H1 (cell line): ENCODE measurements at regions not wholly inside any gene's neighbourhood (a gene's known extent, or its start where the extent isn't known, plus 50 kb on each side); places are given as distances from the start of the nearest gene placed in this dataset.

ENCODE experiments used
- CTCF ChIA-PET: fragments of 300-600 bp; sonication (Branson Sonifier 250); formaldehyde crosslinking; loops from one replicate; lab custom pipeline; 2021; ENCODE audit not compliant: partially characterized antibody; lab: Charles Lee
- POLR2A ChIA-PET: fragments of 300-600 bp; sonication (Branson Sonifier 250); formaldehyde crosslinking; loops from one replicate; lab custom pipeline; 2021; ENCODE audit warnings: inconsistent platforms; ENCODE audit not compliant: partially characterized antibody; lab: Charles Lee
- DNase-seq, 2 experiments: peaks; one replicate each; pipeline versions ENCODE4 v3.0.0 to v3.0.0-alpha.2; 2010 to 2022; ENCODE audit warnings: low spot score in 2 of 2, low read depth in 1 of 2, mixed read lengths in 1 of 2
- FAIRE-seq: peaks from 2 replicates; lab custom pipeline; 2011; peaks lifted over from hg19 to GRCh38; lab: Jason Lieb, UNC
- H2AFZ ChIP-seq: 2 replicates; pipeline ENCODE4 v1.8.1; 2012; ENCODE audit warnings: low read length, inconsistent platforms
- H2AK5ac ChIP-seq: 2 replicates; pipeline ENCODE4 v1.6.1; 2013; ENCODE audit warnings: low read depth, low read length
- H2BK120ac ChIP-seq: replicated peaks from 2 replicates; pipeline ENCODE3; 2013; ENCODE audit warnings: low read depth, low read length, inconsistent platforms
- H2BK12ac ChIP-seq: 2 replicates; pipeline ENCODE4 v1.6.1; 2013; ENCODE audit warnings: low read depth, low read length
- H2BK15ac ChIP-seq: 2 replicates; pipeline ENCODE4 v1.6.1; 2013; ENCODE audit warnings: low read length
- H2BK20ac ChIP-seq: 2 replicates; pipeline ENCODE4 v1.6.1; 2013; ENCODE audit warnings: low read length
- H2BK5ac ChIP-seq: 2 replicates; pipeline ENCODE4 v1.6.1; 2013; ENCODE audit warnings: low read depth, low read length
- H3K14ac ChIP-seq: 2 replicates; pipeline ENCODE4 v1.6.1; 2013; ENCODE audit warnings: inconsistent platforms; ENCODE audit not compliant: insufficient read length
- H3K18ac ChIP-seq: 2 replicates; pipeline ENCODE4 v1.6.1; 2013; ENCODE audit warnings: low read length; ENCODE audit errors: extremely low read depth
- H3K23ac ChIP-seq: 2 replicates; pipeline ENCODE4 v1.6.1; 2013; ENCODE audit warnings: inconsistent platforms; ENCODE audit not compliant: insufficient read length
- H3K23me2 ChIP-seq: 2 replicates; pipeline ENCODE4 v1.6.1; 2013; ENCODE audit warnings: low read depth, low read length
- H3K27ac ChIP-seq: 2 replicates; pipeline ENCODE4 v1.6.1; 2011; ENCODE audit warnings: low read depth, low read length, inconsistent platforms
- H3K27me3 ChIP-seq, 4 experiments: replicated peaks in 1 of 4; 1 replicate in 1 of 4; 2 replicates in 3 of 4; pipeline versions ENCODE4 v1.6.1 to v1.8.1; 2011 to 2013; ENCODE audit warnings: low read length in 3 of 4, mild to moderate bottlenecking in 3 of 4, inconsistent platforms in 2 of 4, mixed read lengths in 2 of 4, moderate library complexity in 1 of 4; ENCODE audit not compliant: control insufficient read depth in 3 of 4, insufficient read depth in 3 of 4; ENCODE audit errors: extremely low read depth in 1 of 4
- H3K36me3 ChIP-seq, 4 experiments: 2 replicates each; pipeline versions ENCODE4 v1.6.1 to v1.8.1; 2011 to 2013; ENCODE audit warnings: mild to moderate bottlenecking in 4 of 4, low read length in 3 of 4, moderate library complexity in 2 of 4, control low read depth in 1 of 4, inconsistent platforms in 1 of 4; ENCODE audit not compliant: insufficient read depth in 4 of 4, control insufficient read depth in 2 of 4
- H3K4ac ChIP-seq: replicated peaks from 2 replicates; pipeline ENCODE3; 2013; ENCODE audit warnings: low read length, low read depth, mixed read lengths, inconsistent platforms; ENCODE audit not compliant: insufficient read length
- H3K4me1 ChIP-seq, 4 experiments: replicated peaks in 1 of 4; 1 replicate in 1 of 4; 2 replicates in 3 of 4; pipeline versions ENCODE4 v1.6.1 to v1.8.1; 2011 to 2013; ENCODE audit warnings: low read length in 3 of 4, inconsistent platforms in 2 of 4, mixed read lengths in 1 of 4; ENCODE audit not compliant: insufficient read depth in 4 of 4, control insufficient read depth in 3 of 4
- H3K4me2 ChIP-seq, 2 experiments: 2 replicates each; pipeline versions ENCODE4 v1.6.1 to v1.8.1; 2011 to 2013; ENCODE audit warnings: low read depth in 2 of 2, low read length in 2 of 2, control low read depth in 1 of 2, inconsistent platforms in 1 of 2, mild to moderate bottlenecking in 1 of 2; ENCODE audit not compliant: insufficient read depth in 1 of 2
- H3K4me3 ChIP-seq, 4 experiments: fragments of 200-600, 300-600 bp in 1 of 4; sonication (generic), shearing (Covaris generic), sonication (Bioruptor Twin) in 1 of 4; 2 replicates each; pipeline versions ENCODE4 v1.5.1 to v1.8.1; 2011 to 2016; ENCODE audit warnings: low read length in 4 of 4, low read depth in 3 of 4, control low read depth in 2 of 4, inconsistent platforms in 2 of 4, mild to moderate bottlenecking in 2 of 4, mixed read lengths in 1 of 4, moderate library complexity in 1 of 4; ENCODE audit not compliant: insufficient read depth in 2 of 4; ENCODE audit errors: extremely low read depth in 1 of 4
- H3K56ac ChIP-seq: replicated peaks from 2 replicates; pipeline ENCODE3; 2013; ENCODE audit warnings: low read depth, mild to moderate bottlenecking, mixed read lengths, low read length, inconsistent platforms; ENCODE audit not compliant: insufficient read length
- H3K79me1 ChIP-seq: 2 replicates; pipeline ENCODE4 v1.6.1; 2013; ENCODE audit warnings: low read depth, low read length, control low read depth
- H3K79me2 ChIP-seq, 2 experiments: 2 replicates each; pipeline versions ENCODE4 v1.6.1 to v1.8.1; 2012 to 2013; ENCODE audit warnings: low read length in 2 of 2, mild to moderate bottlenecking in 2 of 2, inconsistent platforms in 1 of 2; ENCODE audit not compliant: insufficient read depth in 2 of 2, control insufficient read depth in 1 of 2
- H3K9ac ChIP-seq, 4 experiments: replicated peaks in 1 of 4; 1 replicate in 1 of 4; 2 replicates in 3 of 4; pipeline versions ENCODE4 v1.6.1 to v1.8.1; 2011 to 2013; ENCODE audit warnings: low read depth in 3 of 4, low read length in 3 of 4, control low read depth in 2 of 4, mild to moderate bottlenecking in 2 of 4, moderate library complexity in 2 of 4, inconsistent platforms in 1 of 4; ENCODE audit errors: extremely low read depth in 1 of 4
- H3K9me3 ChIP-seq, 2 experiments: 2 replicates each; pipeline versions ENCODE4 v1.6.1 to v1.8.1; 2012 to 2013; ENCODE audit warnings: mild to moderate bottlenecking in 2 of 2, moderate library complexity in 2 of 2, control low read depth in 1 of 2, inconsistent platforms in 1 of 2, low read depth in 1 of 2, low read length in 1 of 2, mixed read lengths in 1 of 2; ENCODE audit not compliant: insufficient read depth in 2 of 2
- H4K20me1 ChIP-seq, 2 experiments: replicated peaks in 1 of 2; 2 replicates each; pipeline versions ENCODE3 to v1.8.1; 2011 to 2013; ENCODE audit warnings: inconsistent platforms in 2 of 2, low read length in 2 of 2, mild to moderate bottlenecking in 1 of 2; ENCODE audit not compliant: insufficient read depth in 2 of 2, control insufficient read depth in 1 of 2
- H4K5ac ChIP-seq: 2 replicates; pipeline ENCODE4 v1.6.1; 2013; ENCODE audit warnings: low read length, low read depth, mixed read lengths, inconsistent platforms; ENCODE audit not compliant: insufficient read length
- H4K8ac ChIP-seq: 2 replicates; pipeline ENCODE4 v1.8.0; 2013; ENCODE audit warnings: mild to moderate bottlenecking, moderate library complexity, low read length, inconsistent platforms; ENCODE audit not compliant: insufficient read depth; ENCODE audit errors: extremely low read depth
- H4K91ac ChIP-seq: replicated peaks from 2 replicates; pipeline ENCODE3; 2013; ENCODE audit warnings: low read length, mixed read lengths, inconsistent platforms; ENCODE audit not compliant: insufficient read length
- GTF2F1 ChIP-seq: IDR thresholded peaks from 2 replicates; pipeline ENCODE4 v1.6.1; 2012; ENCODE audit warnings: low read depth, low read length, improper control_type of control experiment, borderline replicate concordance
- SIRT6 ChIP-seq: IDR thresholded peaks from one replicate; pipeline ENCODE4 v1.7.1; 2012; ENCODE audit warnings: low read length, inconsistent platforms
- TEAD4 ChIP-seq: IDR thresholded peaks from 2 replicates; pipeline ENCODE4 v1.6.1; 2012; ENCODE audit warnings: low read depth, low read length, inconsistent platforms, mixed read lengths
- YY1 ChIP-seq: IDR thresholded peaks from 2 replicates; pipeline ENCODE4 v1.6.1; 2011; ENCODE audit warnings: low read depth, mild to moderate bottlenecking, low read length
- WGBS, 2 experiments: shearing (Covaris generic) in 1 of 2; methylation state at CpG; one replicate each; pipeline versions ENCODE4 v1.1.6 to v1.1.7; 2013 to 2015; ENCODE audit warnings: low lambda C conversion rate in 2 of 2, mixed read lengths in 2 of 2, inconsistent platforms in 1 of 2, low coverage in 1 of 2, missing lambda C conversion rate in 1 of 2; ENCODE audit not compliant: insufficient replicate concordance in 2 of 2, insufficient coverage in 1 of 2, insufficient read length in 1 of 2; ENCODE audit errors: extremely low coverage in 1 of 2, missing lambda C conversion rate in 1 of 2; 5-methylcytosine and 5-hydroxymethylcytosine counted together

- POLR2A ChIA-PET: no interaction called here
- Histone ChIP-seq H2BK20ac (no peak overlapping the region), H3K36me3 (no peaks in the 10 kb centered on the region), H4K20me1 (no peaks in the 10 kb centered on the region), H3K27me3 (no peaks in the 10 kb centered on the region), H3K4me3 (no peak overlapping the region), H2BK120ac (no peak overlapping the region), H2BK15ac (no peak overlapping the region), H3K79me1 (no peaks in the 10 kb centered on the region), H3K79me2 (no peaks in the 10 kb centered on the region), H3K27ac (no peak overlapping the region), H3K4ac (no peak overlapping the region), H4K5ac (no peak overlapping the region), H2AFZ (no peak overlapping the region), H4K91ac (no peak overlapping the region), H3K4me2 (no peak overlapping the region), H4K8ac (no peak overlapping the region), H3K23me2 (no peaks in the 10 kb centered on the region), H2AK5ac (no peak overlapping the region), H3K23ac (no peak overlapping the region), H2BK12ac (no peak overlapping the region), H2BK5ac (no peak overlapping the region), H3K4me1 (no peaks in the 10 kb centered on the region), H3K18ac (no peak overlapping the region), H3K9me3 (no peaks in the 10 kb centered on the region), H3K9ac (no peak overlapping the region), H3K14ac (no peak overlapping the region), H3K56ac (no peak overlapping the region)
- TF ChIP-seq SIRT6: no peak
- TF ChIP-seq GTF2F1: no peak
- 0 out of 2 replicates have a peak, but pooled peaks have one; percentile 26 for TF ChIP-seq TEAD4
- no peak for TF ChIP-seq YY1
- no peak for FAIRE-seq
- DNase-seq: no peak
- CTCF ChIA-PET: interaction anchor here (1.0 kb wide), 1 partner anchor 13 kb away, joined by 3 read pairs; no protein-coding TSS in a partner anchor
- WGBS, 2 experiments: 82% methylated on average over 4 of the region's 4 CpGs; no CpG with 5 or more reads in 1 of the 2 experiments
Observed at GRCh38 chr12:20000229-20000849, 368.0 kb upstream of the PDE3A start.
